HFFc6 (cell line): ENCODE measurements at regions not wholly inside any gene's neighbourhood (a gene's known extent, or its start where the extent isn't known, plus 50 kb on each side); places are given as distances from the start of the nearest gene placed in this dataset.

Source experiments
- DNase-seq: peaks from one replicate; pipeline ENCODE4 v3.0.0-alpha.2; 2018
- H3K27ac Mint-ChIP-seq: 2 replicates; pipeline ENCODE4 v1.8.0; 2020; ENCODE audit warnings: mild to moderate bottlenecking, mixed read lengths
- H3K27me3 Mint-ChIP-seq: 2 replicates; pipeline ENCODE4 v1.8.0; 2021; ENCODE audit warnings: mild to moderate bottlenecking, moderate library complexity, mixed read lengths; ENCODE audit not compliant: insufficient read depth
- H3K36me3 Mint-ChIP-seq: 2 replicates; pipeline ENCODE4 v1.8.0; 2021; ENCODE audit warnings: low read depth, mixed read lengths
- H3K4me1 Mint-ChIP-seq: 2 replicates; pipeline ENCODE4 v1.8.0; 2020; ENCODE audit warnings: low read depth, mixed read lengths
- H3K4me3 Mint-ChIP-seq: 2 replicates; pipeline ENCODE4 v1.8.0; 2020; ENCODE audit warnings: mild to moderate bottlenecking, moderate library complexity, mixed read lengths
- H3K9me3 Mint-ChIP-seq: 2 replicates; pipeline ENCODE4 v1.8.0; 2020; ENCODE audit warnings: mild to moderate bottlenecking, mixed read lengths
- CTCF ChIP-seq: fragments of 200-600 bp; sonication (generic); IDR thresholded peaks from 2 replicates; pipeline ENCODE4 v1.5.0; 2021; ENCODE audit warnings: antibody characterized with exemption, mild to moderate bottlenecking

- Mint-ChIP-seq H3K9me3 (no peaks in the 10 kb centered on the region), H3K4me1 (peaks cover 22% of the 10 kb centered on the region), H3K27me3 (peaks cover 7% of the 10 kb centered on the region), H3K27ac (no peak overlapping the region), H3K36me3 (no peaks in the 10 kb centered on the region), H3K4me3 (no peak overlapping the region)
- no peak for TF ChIP-seq CTCF
- no peak for DNase-seq
Measured at GRCh38 chr5:66358741-66359140, 214.6 kb downstream of the SREK1 start.

GRCh38 chr5:66361070-66361469 is 217.0 kb downstream of the SREK1 start:
- DNase-seq, result no peak
- H3K9me3 Mint-ChIP-seq, result no peaks in the 10 kb centered on the region
- H3K27ac Mint-ChIP-seq, result no peak overlapping the region
- no peak for TF ChIP-seq CTCF
- no peaks in the 10 kb centered on the region for H3K36me3 Mint-ChIP-seq
- H3K4me3 Mint-ChIP-seq, result no peak overlapping the region
- H3K27me3 Mint-ChIP-seq, result peaks cover 6% of the 10 kb centered on the region
- peaks cover 11% of the 10 kb centered on the region for H3K4me1 Mint-ChIP-seq

GRCh38 chr5:66362046-66362445 is 217.9 kb downstream of the SREK1 start:
- no peak for TF ChIP-seq CTCF
- H3K27me3 Mint-ChIP-seq, result peaks cover 6% of the 10 kb centered on the region
- no peak overlapping the region for H3K27ac Mint-ChIP-seq
- peaks cover 2% of the 10 kb centered on the region for H3K4me1 Mint-ChIP-seq
- DNase-seq, result no peak
- H3K4me3 Mint-ChIP-seq, result no peak overlapping the region
- no peaks in the 10 kb centered on the region for H3K36me3 Mint-ChIP-seq
- H3K9me3 Mint-ChIP-seq, result no peaks in the 10 kb centered on the region

- Mint-ChIP-seq H3K36me3 (no peaks in the 10 kb centered on the region), H3K9me3 (no peaks in the 10 kb centered on the region), H3K4me3 (no peak overlapping the region), H3K27me3 (peaks cover 6% of the 10 kb centered on the region), H3K27ac (no peak overlapping the region), H3K4me1 (no peaks in the 10 kb centered on the region)
- TF ChIP-seq CTCF, result no peak
- DNase-seq, result no peak
Measured at GRCh38 chr5:66362687-66363086, 218.6 kb downstream of the SREK1 start.

- Mint-ChIP-seq H3K27me3 (peaks cover 6% of the 10 kb centered on the region), H3K4me1 (no peaks in the 10 kb centered on the region)
Measured at GRCh38 chr5:66363097-66363496, 219.0 kb downstream of the SREK1 start.

More at GRCh38 chr5:66363097-66363496, 219.0 kb downstream of the SREK1 start:
- no peak for DNase-seq
- H3K27ac Mint-ChIP-seq, result no peak overlapping the region
- H3K36me3 Mint-ChIP-seq, result no peaks in the 10 kb centered on the region
- H3K4me3 Mint-ChIP-seq, result no peak overlapping the region
- no peaks in the 10 kb centered on the region for H3K9me3 Mint-ChIP-seq
- no peak for TF ChIP-seq CTCF
